ENCODE measurements at regions not wholly inside any gene's neighbourhood (a gene's known extent, or its start where the extent isn't known, plus 50 kb on each side); places are given as distances from the start of the nearest gene placed in this dataset.

DNA sequence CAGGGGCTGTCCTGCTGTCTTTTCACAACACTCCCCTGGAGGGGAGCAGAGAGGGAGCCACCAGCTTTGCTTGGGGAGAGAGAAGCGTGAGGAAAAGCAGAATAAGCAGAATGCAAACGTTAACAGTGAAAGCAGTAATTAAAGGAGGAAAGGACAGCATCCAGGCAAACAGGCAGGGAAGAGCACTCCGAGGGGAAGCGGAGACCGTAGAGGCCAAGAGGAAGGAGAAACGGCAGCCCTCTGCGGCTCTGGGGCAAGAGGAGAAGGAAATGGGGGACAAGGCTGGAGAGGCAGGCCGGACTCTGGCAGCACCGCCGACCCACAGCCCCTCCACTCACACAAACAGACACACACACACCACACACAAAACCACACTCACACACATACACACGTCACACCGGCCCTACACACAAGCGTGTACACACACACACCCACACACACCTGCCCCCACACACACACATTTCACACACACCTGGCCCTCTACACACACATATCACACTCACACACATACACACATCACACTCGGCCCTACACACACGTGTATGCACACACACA lies 449.8 kb downstream of the SOX6 start:
- ATAC-seq (no peak), DNase-seq (no peak)
- Histone ChIP-seq H3K4me1 (ENCODE audit: insufficient read depth, low read length) (no peaks in the 10 kb centered on the region), H3F3A (ENCODE audit: low read length, unreplicated experiment) (no peaks in the 10 kb centered on the region), H3K36me3 (ENCODE audit: low read depth, low read length) (no peaks in the 10 kb centered on the region), H3K27ac (ENCODE audit: low read length) (no peak overlapping the region), H2AFZ (ENCODE audit: low read length) (no peak overlapping the region), H3K9me2 (replicated peaks; ENCODE audit: low read length) (no peaks in the 10 kb centered on the region), H3K9ac (ENCODE audit: low read length) (no peak overlapping the region), H3K4me3 (ENCODE audit: low read length) (no peak overlapping the region), H3K79me2 (ENCODE audit: low read length) (no peaks in the 10 kb centered on the region), H3K9me3 (ENCODE audit: low read length) (no peaks in the 10 kb centered on the region), H3K27me3 (ENCODE audit: low read length) (no peaks in the 10 kb centered on the region), H4K20me1 (ENCODE audit: low read length) (no peaks in the 10 kb centered on the region), H3K4me2 (ENCODE audit: low read length) (no peak overlapping the region)
- intact Hi-C loops (cut with micrococcal nuclease) = no loop called here
- CTCF ChIA-PET = no interaction called here
- POLR2A ChIA-PET (ENCODE audit: unreplicated experiment) = no interaction called here
- BruUV-seq (replicated peaks) = no TSS peak
- TF ChIP-seq, protein P1, sequence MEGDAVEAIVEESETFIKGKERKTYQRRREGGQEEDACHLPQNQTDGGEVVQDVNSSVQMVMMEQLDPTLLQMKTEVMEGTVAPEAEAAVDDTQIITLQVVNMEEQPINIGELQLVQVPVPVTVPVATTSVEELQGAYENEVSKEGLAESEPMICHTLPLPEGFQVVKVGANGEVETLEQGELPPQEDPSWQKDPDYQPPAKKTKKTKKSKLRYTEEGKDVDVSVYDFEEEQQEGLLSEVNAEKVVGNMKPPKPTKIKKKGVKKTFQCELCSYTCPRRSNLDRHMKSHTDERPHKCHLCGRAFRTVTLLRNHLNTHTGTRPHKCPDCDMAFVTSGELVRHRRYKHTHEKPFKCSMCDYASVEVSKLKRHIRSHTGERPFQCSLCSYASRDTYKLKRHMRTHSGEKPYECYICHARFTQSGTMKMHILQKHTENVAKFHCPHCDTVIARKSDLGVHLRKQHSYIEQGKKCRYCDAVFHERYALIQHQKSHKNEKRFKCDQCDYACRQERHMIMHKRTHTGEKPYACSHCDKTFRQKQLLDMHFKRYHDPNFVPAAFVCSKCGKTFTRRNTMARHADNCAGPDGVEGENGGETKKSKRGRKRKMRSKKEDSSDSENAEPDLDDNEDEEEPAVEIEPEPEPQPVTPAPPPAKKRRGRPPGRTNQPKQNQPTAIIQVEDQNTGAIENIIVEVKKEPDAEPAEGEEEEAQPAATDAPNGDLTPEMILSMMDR (conservative IDR thresholded peaks at IDR 0.05; ENCODE audit: low read depth, low read length) = no peak
- TF ChIP-seq EZH2 (IDR thresholded peaks at IDR 0.05; ENCODE audit: low read length, unreplicated experiment) = no peak
- no peak for TF ChIP-seq EZH2phosphoT487 (IDR thresholded peaks at IDR 0.05; ENCODE audit: borderline replicate concordance, low read length)

DNA sequence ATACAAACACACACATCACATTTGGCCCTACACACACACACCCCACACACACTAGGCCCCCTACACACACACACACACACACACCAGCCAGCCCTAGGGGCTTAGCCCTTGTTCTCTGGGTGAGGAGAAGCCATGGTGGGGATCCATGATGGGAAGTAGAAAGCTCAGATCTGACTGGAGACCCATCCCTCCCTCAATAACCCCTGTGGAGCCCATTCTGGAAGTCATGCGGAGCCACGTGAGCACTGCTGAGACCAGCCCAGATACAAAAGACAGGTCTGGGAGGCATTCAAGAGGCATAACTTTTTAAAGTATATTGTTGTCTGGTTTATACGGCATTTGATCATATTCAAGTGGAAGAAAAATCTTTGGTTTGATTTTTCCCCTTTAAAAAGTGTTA lies 448.5 kb downstream of the SOX6 start:
- Histone ChIP-seq H3K4me2 (ENCODE audit: low read length) (no peak overlapping the region), H3K27me3 (ENCODE audit: low read length) (no peaks in the 10 kb centered on the region), H3K79me2 (ENCODE audit: low read length) (no peaks in the 10 kb centered on the region), H3K9ac (ENCODE audit: low read length) (no peak overlapping the region), H3K4me3 (ENCODE audit: low read length) (no peak overlapping the region), H3K36me3 (ENCODE audit: low read depth, low read length) (no peaks in the 10 kb centered on the region), H3F3A (ENCODE audit: low read length, unreplicated experiment) (no peaks in the 10 kb centered on the region), H3K4me1 (ENCODE audit: insufficient read depth, low read length) (no peaks in the 10 kb centered on the region), H3K9me3 (ENCODE audit: low read length) (no peaks in the 10 kb centered on the region), H4K20me1 (ENCODE audit: low read length) (no peaks in the 10 kb centered on the region), H3K9me2 (replicated peaks; ENCODE audit: low read length) (no peaks in the 10 kb centered on the region), H2AFZ (ENCODE audit: low read length) (no peak overlapping the region), H3K27ac (ENCODE audit: low read length) (no peak overlapping the region)
- ATAC-seq (no peak), DNase-seq (no peak)
- intact Hi-C loops (cut with micrococcal nuclease) = no loop called here
- no TSS peak for BruUV-seq (replicated peaks)
- TF ChIP-seq EZH2phosphoT487 (IDR thresholded peaks at IDR 0.05; ENCODE audit: borderline replicate concordance, low read length) (no peak), EZH2 (IDR thresholded peaks at IDR 0.05; ENCODE audit: low read length, unreplicated experiment) (no peak)
- TF ChIP-seq, protein P1 (conservative IDR thresholded peaks at IDR 0.05; ENCODE audit: low read depth, low read length) = no peak
- POLR2A ChIA-PET (ENCODE audit: unreplicated experiment) = no interaction called here
- CTCF ChIA-PET = no interaction called here

DNA sequence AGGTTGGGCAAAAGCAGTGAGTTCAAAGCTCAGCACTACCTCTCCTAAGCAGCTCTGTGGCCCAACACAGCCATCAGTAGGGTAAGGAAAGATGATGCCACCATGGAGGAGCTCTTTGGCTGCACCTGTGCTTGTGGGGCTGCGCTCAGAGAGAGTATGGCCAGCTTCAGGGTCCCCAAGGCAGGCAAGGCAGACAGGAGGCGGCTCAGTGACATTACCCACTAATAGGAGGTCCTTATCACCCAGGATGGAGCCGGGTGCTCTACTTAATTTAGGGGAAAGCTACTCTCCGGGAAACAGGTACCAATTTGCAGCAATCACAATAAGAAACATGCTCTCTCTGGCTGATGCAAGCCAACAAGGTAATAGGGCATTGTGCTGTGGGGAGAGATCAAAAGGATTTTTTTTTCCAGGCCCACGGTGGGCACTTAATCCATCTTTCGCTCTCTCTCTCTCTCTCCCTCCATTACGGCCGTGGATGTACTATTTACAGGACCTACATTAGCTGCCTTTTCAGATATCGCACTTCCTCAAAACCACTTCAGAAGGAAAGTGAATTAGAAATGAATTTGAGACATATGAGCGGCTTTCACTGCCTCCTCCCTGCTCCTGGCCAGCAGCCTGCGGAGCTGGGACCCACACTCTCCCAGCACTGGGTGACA lies 446.3 kb downstream of the SOX6 start:
- no TSS peak for BruUV-seq (replicated peaks)
- H3K9ac ChIP-seq (ENCODE audit: low read length) = no peak overlapping the region
- H3K27ac ChIP-seq (ENCODE audit: low read length) = no peak overlapping the region
- no peaks in the 10 kb centered on the region for H3K36me3 ChIP-seq (ENCODE audit: low read depth, low read length)
- H2AFZ ChIP-seq (ENCODE audit: low read length) = no peak overlapping the region
- intact Hi-C loops (cut with micrococcal nuclease) = no loop called here
- H3K4me1 ChIP-seq (ENCODE audit: insufficient read depth, low read length) = no peaks in the 10 kb centered on the region
- H3F3A ChIP-seq (ENCODE audit: low read length, unreplicated experiment) = no peaks in the 10 kb centered on the region
- ChIA-PET CTCF (no interaction called here), POLR2A (ENCODE audit: unreplicated experiment) (no interaction called here)
- no peaks in the 10 kb centered on the region for H4K20me1 ChIP-seq (ENCODE audit: low read length)
- no peaks in the 10 kb centered on the region for H3K9me3 ChIP-seq (ENCODE audit: low read length)
- no peak overlapping the region for H3K4me2 ChIP-seq (ENCODE audit: low read length)
- H3K4me3 ChIP-seq (ENCODE audit: low read length) = no peak overlapping the region
- no peaks in the 10 kb centered on the region for H3K27me3 ChIP-seq (ENCODE audit: low read length)
- TF ChIP-seq EZH2phosphoT487 (IDR thresholded peaks at IDR 0.05; ENCODE audit: borderline replicate concordance, low read length) (no peak), EZH2 (IDR thresholded peaks at IDR 0.05; ENCODE audit: low read length, unreplicated experiment) (no peak)
- TF ChIP-seq, protein P1 (conservative IDR thresholded peaks at IDR 0.05; ENCODE audit: low read depth, low read length) = no peak
- DNase-seq (no peak), ATAC-seq (no peak)
- H3K9me2 ChIP-seq (replicated peaks; ENCODE audit: low read length) = no peaks in the 10 kb centered on the region
- H3K79me2 ChIP-seq (ENCODE audit: low read length) = no peaks in the 10 kb centered on the region
